HG03097 (cell line): ENCODE measurements at regions not wholly inside any gene's neighbourhood (a gene's known extent, or its start where the extent isn't known, plus 50 kb on each side); places are given as distances from the start of the nearest gene placed in this dataset.
"Not testable (repeated sequence)": the region's sequence is repeated elsewhere in the genome, so short reads cannot be mapped to it uniquely, and the experiment has no call there.

Experiments
- ATAC-seq: cut with Tn5 transposase; IDR thresholded peaks from one replicate; pipeline ENCODE4 v1.9.1; 2021; ENCODE audit not compliant: unreplicated experiment, low FRiP score

DNA sequence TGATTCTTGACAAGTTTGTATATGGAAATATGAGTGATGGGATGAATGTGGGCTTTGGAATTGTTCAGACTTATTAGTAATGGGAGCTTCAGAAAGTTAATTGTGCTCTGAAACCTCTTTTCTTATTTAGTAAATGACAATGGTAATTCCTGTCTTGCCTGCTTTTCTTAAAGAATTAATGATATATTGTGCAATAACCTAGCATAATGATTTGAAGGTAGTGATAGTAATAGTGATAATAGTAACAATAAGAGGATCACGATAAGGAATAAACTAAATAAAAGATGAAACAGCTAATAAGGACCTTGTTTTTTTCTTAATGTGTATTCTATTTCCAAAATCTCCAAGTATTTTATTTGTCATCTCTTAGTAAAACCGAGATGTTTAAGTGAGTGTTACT, 245.0 kb upstream of the CPHXL start:
- no peak for ATAC-seq

- ATAC-seq = no peak
Measured at GRCh38 chr16:75983296-75983695, 257.0 kb upstream of the CPHXL start.

DNA sequence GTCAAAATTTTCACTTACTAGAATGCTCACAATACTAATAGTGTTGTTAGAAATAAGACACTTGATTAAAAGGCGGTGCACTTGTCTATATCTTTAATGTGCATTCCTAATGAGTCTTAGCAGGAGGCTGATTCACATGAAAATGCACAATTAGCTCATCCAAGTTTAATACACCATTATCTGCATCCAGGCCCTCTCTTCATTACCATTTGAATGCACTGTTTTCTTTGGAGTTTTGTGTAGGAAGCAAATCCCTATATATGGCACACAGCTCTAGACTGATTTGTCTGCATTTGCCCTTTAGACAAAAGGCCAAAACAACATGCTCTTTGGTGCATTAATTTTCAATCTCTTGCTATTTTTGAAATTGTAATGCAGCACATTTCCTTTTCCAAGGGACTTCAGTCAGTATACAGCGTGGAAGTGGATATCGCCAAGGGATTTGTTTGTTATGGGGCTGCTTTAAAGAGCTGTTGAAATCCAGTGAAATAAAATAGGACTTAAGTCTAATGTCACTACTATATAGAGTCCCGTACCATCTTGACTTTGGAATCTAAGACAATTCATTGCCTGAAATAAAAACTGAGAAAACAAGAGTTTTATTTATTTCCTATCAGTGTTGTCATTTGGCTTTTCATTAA, 257.6 kb upstream of the CPHXL start:
- ATAC-seq = no peak

DNA sequence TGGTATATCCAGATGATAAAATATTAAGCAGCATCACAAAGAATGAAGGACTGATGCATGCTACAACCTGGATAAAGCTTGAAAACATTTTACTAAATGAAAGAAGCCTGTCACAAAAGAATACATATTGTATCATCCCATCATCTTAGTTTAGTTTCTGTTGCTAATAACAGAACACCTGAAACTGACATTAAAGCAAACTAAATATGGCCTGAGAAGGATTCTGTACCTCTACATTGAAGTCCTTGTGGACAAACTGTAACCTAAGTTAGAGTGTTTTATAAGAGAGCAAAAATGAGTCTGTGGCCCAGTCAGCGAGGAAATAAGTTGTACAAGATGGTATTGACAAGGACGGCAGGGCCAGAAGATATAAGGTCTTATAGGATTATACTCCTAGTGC, 261.0 kb upstream of the CPHXL start:
- ATAC-seq = no peak

DNA sequence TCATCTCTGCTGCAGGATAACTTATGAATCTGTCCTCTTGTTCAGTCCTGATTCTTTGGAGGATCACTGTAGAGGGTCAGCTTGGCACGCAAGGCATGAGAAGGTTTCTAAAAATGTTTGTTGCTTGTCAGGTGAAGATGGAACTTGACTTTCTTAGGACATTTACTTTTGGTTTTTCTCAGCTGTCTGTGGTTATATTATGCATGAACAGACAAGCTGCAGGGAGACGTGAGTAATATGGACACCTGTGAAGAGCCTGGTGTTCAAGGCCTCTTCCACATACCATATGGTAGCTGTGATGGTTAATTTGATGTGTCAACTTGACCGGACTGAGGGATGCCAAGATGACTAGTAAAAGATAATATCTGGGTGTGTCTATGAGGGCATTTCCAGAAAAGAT, 270.2 kb upstream of the CPHXL start:
- ATAC-seq = no peak

GRCh38 chr16:75997606-75998005, 271.3 kb upstream of the CPHXL start:
- ATAC-seq = no peak

GRCh38 chr16:76007645-76008044, 269.6 kb upstream of the CNTNAP4 start:
- ATAC-seq = no peak

DNA sequence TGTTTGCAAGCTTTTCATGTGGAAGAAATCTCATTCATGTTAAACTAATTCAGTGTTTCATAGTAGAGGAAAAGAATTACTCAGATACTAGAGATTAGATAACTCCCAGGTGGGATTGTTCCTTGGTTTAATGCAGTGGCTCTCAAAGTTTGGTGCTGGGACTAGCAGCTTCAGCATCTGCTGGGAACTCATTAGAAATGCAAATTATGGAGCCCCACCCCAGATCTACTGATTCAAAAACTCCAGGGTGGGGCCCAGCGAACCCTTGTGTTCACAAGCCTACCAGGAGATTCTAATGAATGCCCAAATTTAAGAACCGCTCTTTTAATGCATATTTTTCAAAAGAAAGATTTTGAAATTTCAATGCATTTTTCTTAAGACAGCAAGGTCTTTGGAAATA, 253.4 kb upstream of the CNTNAP4 start:
- ATAC-seq = no peak

DNA sequence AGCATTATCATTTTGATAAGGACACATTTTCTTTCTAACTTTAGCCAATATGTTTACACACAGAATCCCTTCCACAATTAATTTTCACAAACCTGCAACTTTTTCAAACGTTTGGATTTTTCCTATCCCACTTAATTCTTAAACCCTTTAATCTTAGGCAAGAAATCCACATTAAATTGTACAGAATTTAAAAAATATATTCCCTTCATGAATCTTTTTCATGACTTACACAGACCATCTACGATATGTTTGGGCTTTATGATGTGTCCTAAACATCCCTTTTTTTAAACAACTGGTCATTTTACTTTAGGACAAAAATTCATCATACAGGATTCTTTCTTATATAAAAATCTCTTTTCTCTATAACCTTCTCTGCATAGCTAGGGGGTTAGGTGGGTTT, 241.5 kb upstream of the CNTNAP4 start:
- ATAC-seq = no peak

- no peak for ATAC-seq
Measured at GRCh38 chr16:76038097-76038496, 239.1 kb upstream of the CNTNAP4 start.

DNA sequence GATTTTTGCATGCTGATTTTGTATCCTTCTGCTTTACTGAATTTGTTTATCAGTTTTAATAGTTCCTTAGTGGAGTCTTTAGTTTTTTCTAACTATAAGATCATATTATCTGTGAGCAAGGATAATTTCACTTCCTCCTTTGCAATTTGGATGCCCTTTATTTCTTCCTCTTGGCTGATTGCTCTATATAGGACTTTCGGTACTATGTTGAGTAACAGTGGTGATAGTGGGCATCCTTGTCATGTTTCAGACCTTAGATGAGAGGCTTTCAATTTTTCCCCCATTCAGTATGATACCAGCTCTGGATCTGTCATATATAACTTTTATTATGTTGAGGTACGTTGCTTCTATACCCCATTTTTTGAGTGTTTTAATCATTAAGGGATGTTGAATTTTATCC, 224.5 kb upstream of the CNTNAP4 start:
- no peak for ATAC-seq

DNA sequence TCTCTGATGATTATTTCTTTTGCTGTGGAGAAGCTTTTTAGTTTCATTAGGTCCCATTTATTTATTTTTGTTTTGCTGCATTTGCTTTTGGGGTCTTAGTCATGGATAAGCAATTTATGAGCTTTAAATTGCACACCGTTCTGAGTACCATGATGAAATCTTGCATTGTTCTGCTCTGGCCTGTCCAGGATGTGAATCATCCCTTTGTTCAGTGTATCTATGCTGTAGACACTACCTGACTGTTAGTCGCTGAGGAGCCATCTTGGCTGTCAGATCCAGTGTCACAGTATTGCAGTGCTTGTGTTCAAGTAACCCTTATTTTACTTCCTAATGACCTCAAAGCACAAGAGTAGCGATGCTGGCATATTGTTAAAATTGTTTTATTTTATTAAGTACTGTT, 218.0 kb upstream of the CNTNAP4 start:
- no peak for ATAC-seq

- no peak for ATAC-seq
Measured at GRCh38 chr16:76059701-76060100, 217.5 kb upstream of the CNTNAP4 start.

DNA sequence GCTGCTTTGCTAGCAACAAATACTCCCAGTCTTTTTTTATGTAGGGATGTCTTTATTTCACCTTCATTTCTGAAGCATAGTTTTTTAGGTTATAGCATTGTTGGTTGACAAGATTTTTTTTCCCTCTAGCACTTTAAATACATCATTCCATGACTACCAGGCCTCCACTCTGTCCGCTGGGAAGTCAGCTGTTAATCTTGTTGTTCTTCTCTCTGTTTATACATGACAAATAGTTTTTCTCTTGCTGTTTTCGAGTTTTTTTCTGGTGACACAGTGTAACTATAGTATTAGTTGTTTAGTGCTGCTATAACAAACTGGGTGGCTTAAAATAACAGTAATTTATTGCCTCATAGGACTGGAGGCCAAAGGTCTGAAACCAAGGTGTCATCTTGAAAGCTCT, 205.5 kb upstream of the CNTNAP4 start:
- ATAC-seq = no peak

DNA sequence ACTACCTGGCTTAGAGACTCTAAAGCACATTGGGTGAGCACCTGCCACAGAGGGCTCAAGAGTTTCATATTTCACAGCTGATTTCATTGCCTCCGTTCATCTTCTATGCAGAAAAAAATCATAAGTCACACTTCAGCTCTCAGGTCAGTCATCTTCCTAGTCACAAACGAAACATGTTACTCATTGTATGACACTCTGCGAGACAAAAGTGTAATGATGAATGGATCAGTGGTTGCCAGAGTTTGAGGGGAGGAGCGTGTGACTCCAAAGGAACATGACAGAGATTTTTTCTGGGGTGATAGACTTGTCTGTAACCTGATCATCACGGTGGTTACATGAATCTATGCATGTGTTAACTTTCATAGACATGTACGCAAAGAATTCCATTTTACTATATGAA, 195.2 kb upstream of the CNTNAP4 start:
- ATAC-seq = no peak

DNA sequence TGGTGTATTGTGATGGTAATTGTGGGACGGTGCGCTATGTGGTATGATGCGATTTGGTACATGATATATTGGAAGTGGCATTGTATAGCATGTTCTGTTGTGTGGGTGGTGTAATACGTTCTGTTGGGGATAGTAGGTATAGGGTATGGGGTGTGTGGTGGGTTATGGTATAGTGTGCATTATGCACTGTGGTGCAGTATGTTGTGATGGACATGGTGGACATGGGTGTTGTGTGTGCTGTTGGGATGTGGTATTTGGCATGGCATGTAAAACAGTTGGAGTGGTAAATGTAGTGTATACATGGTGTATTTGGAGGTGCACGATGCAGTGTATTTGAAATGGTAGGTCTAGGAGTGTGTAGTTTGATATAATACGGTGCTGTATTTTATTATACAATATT, 170.6 kb upstream of the CNTNAP4 start:
- ATAC-seq = no peak

DNA sequence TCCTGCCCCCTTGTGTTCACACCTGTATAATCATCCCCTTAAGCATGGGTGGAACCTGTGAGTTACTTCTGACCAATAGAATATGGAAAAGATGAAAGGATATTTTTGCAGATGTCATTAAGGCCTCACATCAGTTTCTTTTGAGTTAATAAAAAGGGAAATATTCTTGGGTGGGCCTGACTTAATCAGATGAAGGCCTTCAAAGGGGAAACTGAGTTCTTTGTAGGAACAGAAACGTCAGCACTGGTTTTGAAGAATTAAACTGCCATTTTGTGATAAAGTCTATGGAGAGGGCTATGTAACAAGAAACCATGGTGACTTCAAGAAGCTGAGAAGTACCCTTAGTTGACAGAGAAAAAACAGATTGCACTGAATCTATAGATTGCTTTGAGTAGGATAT, 168.7 kb upstream of the CNTNAP4 start:
- no peak for ATAC-seq

DNA sequence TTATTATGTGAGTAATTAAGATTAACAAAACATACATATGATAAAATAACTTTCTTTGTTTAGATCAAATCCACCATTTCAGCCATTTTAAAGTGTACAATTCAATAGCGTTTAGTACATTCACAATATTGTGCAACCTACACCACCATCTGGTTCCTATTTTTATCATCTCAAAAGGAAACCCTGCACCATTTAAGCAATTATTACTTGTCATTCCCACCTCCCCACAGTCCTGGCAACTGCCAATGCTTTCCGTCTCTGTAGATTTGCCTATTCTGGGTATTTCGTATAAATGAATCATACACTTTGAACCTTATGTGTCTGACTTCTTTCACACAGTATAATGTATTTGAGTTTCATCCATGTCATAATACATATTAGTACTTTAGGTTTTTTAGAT, 162.5 kb upstream of the CNTNAP4 start:
- no peak for ATAC-seq

DNA sequence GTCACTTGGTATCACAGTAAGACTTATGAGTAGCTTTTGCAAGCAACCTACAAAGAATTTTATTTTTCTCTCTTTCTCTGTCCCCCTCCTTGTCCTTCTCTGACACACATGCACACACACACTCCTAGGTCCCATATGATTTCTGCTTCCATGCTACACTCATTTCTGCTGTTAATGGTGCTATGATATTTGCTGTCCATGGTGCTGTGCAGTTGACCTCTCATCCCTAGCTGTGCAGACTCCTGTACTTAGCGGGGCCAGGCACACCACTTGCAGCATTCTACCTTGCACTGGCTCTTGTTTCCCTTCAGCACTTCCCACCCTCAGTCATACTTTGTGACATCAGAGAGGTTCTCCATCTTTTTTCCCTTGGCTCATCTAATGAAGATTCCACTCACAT, 158.9 kb upstream of the CNTNAP4 start:
- no peak for ATAC-seq

- no peak for ATAC-seq
Measured at GRCh38 chr16:76121636-76122035, 155.6 kb upstream of the CNTNAP4 start.

- ATAC-seq = no peak
Measured at GRCh38 chr16:76123966-76124365, 153.2 kb upstream of the CNTNAP4 start.

DNA sequence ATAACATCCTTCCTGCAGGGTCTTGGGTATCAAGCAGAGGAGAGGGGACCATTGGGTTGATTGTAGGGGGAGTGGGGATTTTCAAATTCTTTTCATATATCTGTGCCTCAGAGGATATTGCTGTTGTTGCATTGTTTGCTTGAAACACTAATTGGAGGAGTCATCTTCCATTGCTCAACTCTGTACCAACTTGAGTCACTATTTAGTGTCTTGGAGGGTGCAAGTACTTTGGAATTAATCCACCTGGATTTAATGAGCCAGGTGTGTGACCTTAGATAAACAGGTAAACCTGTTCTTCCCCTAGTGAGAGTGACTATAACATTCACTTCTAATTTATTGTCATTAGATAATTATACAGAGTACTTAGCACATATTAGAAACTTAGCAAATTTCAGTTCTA, 151.3 kb upstream of the CNTNAP4 start:
- ATAC-seq = no peak

- not testable (repeated sequence) for ATAC-seq
Measured at GRCh38 chr16:76138056-76138455, 139.1 kb upstream of the CNTNAP4 start.
